Epithelial cell of proximal tubule (primary cell): ENCODE measurements at regions not wholly inside any gene's neighbourhood (a gene's known extent, or its start where the extent isn't known, plus 50 kb on each side); places are given as distances from the start of the nearest gene placed in this dataset.

ENCODE experiments used
- DNase-seq: peaks from one replicate; pipeline ENCODE4 v3.0.0-alpha.2; 2011; ENCODE audit warnings: low read depth
- H3K4me3 ChIP-seq: 2 replicates; pipeline ENCODE4 v1.5.1; 2011; ENCODE audit warnings: low read depth, mild to moderate bottlenecking, low read length
- TF ChIP-seq, protein P1 (sequence below): conservative IDR thresholded peaks from 2 replicates; pipeline ENCODE4 v1.5.1; 2012; ENCODE audit warnings: low read depth, mild to moderate bottlenecking, low read length

GRCh38 chr5:2047341-2047927 is 164.7 kb upstream of the IRX4 start:
- no peak for DNase-seq
- TF ChIP-seq, protein P1, sequence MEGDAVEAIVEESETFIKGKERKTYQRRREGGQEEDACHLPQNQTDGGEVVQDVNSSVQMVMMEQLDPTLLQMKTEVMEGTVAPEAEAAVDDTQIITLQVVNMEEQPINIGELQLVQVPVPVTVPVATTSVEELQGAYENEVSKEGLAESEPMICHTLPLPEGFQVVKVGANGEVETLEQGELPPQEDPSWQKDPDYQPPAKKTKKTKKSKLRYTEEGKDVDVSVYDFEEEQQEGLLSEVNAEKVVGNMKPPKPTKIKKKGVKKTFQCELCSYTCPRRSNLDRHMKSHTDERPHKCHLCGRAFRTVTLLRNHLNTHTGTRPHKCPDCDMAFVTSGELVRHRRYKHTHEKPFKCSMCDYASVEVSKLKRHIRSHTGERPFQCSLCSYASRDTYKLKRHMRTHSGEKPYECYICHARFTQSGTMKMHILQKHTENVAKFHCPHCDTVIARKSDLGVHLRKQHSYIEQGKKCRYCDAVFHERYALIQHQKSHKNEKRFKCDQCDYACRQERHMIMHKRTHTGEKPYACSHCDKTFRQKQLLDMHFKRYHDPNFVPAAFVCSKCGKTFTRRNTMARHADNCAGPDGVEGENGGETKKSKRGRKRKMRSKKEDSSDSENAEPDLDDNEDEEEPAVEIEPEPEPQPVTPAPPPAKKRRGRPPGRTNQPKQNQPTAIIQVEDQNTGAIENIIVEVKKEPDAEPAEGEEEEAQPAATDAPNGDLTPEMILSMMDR, result no peak
- H3K4me3 ChIP-seq, result no peak overlapping the region

- DNase-seq, result no peak
Observed at GRCh38 chr5:2044041-2044440, 161.3 kb upstream of the IRX4 start.

GRCh38 chr5:2039180-2039531 is 156.4 kb upstream of the IRX4 start:
- DNase-seq, result no peak
- TF ChIP-seq, protein P1, result no peak
- no peak overlapping the region for H3K4me3 ChIP-seq

More at GRCh38 chr5:2044041-2044440, 161.3 kb upstream of the IRX4 start:
- no peak overlapping the region for H3K4me3 ChIP-seq
- TF ChIP-seq, protein P1, result no peak

DNA sequence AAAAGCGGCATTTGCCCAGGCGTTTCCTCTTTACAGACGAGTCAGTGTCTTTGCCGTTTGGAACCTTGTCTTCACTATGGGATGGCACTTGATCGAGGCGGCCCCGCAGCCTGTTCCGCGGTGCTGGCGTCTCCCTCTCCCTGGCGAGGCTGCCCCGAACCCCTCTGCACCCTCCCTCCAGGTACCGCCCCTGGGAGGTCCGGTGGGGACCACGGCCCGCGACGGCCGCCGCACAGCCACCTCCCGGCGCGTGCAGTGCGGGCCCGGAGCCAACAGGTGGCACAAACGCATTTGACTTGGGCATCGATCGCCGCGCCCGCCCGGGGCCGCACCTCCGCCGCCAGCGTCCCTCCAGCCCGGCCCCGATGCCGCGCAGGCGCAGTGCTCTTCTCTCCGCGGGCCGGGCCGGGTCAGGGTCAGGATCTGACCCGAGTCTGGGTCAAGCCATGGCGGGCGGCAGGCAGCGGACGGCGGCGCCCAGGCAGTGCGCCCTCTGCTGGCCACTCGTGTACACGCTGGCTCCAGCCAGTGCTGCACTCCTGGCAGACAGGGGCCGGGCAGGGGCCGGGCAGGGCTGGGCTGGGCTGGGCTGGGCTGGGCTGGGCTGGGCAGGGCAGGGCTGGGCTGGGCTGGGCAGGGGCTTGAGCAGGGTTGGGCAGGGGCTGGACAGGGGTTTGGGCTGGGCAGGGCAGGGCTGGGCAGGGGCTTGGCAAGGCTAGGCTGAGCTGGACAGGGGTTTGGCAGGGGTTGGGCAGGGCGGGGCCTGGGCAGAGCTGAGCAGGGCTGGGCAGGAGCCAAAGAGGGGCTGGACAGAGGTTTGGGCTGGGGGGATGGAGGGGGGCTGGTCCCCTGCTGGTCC is 155.8 kb upstream of the IRX4 start:
- TF ChIP-seq, protein P1, result peak; percentile 69
- no peak for DNase-seq
- H3K4me3 ChIP-seq, result peak overlapping the region; percentile 43

DNA sequence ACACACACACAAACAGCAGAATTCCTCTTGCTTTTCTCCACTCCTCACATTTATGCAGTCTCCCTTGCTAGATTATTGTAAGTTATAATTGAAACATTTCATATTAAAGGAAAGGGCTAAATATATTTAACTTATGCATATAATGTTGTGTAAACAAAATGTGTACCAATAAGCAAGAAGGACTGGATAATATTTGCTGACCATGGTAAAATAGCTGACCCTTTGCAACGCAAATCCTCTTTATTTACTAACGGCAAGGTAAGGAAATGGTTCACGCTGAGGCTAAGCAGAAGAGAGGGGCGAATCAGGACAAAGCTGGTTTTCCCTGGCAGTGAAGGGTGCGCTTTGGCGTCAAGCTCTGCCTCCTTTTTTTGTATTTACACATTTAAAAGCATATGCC is 154.2 kb upstream of the IRX4 start:
- no peak overlapping the region for H3K4me3 ChIP-seq
- no peak for DNase-seq
- TF ChIP-seq, protein P1, result no peak

DNA sequence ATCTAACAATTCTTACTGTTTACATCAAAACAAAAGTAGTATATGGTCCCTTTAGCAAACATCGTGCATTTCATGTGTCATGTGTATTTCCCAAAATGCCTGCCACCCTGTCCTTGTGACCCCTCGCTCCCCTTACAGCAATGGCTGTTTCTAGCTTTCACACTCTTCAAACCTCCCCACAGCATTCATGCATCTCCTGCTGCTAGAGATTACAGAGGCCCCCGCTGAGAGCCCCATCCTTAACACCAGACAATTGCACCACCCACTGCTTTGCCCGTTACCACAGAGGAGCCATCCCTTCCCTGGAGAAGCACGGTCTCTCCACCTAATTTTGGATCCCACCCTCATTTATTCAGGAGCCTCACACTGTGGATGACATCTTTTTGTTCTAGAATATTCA is 149.7 kb upstream of the IRX4 start:
- H3K4me3 ChIP-seq, result no peak overlapping the region
- TF ChIP-seq, protein P1, result no peak
- no peak for DNase-seq

- TF ChIP-seq, protein P1, result no peak
- H3K4me3 ChIP-seq, result no peak overlapping the region
- DNase-seq, result no peak
Observed at GRCh38 chr5:2031581-2031980, 148.9 kb upstream of the IRX4 start.
